GM19467 (cell line): ENCODE measurements at regions not wholly inside any gene's neighbourhood (a gene's known extent, or its start where the extent isn't known, plus 50 kb on each side); places are given as distances from the start of the nearest gene placed in this dataset.

Experiments used
- ATAC-seq: cut with Tn5 transposase; IDR thresholded peaks from one replicate; pipeline ENCODE4 v1.9.1; 2021; ENCODE audit warnings: mild to moderate bottlenecking, moderate library complexity; ENCODE audit not compliant: unreplicated experiment

GRCh38 chr14:22174412-22175277 is 414.4 kb downstream of the DAD1 start:
- ATAC-seq = no peak

DNA sequence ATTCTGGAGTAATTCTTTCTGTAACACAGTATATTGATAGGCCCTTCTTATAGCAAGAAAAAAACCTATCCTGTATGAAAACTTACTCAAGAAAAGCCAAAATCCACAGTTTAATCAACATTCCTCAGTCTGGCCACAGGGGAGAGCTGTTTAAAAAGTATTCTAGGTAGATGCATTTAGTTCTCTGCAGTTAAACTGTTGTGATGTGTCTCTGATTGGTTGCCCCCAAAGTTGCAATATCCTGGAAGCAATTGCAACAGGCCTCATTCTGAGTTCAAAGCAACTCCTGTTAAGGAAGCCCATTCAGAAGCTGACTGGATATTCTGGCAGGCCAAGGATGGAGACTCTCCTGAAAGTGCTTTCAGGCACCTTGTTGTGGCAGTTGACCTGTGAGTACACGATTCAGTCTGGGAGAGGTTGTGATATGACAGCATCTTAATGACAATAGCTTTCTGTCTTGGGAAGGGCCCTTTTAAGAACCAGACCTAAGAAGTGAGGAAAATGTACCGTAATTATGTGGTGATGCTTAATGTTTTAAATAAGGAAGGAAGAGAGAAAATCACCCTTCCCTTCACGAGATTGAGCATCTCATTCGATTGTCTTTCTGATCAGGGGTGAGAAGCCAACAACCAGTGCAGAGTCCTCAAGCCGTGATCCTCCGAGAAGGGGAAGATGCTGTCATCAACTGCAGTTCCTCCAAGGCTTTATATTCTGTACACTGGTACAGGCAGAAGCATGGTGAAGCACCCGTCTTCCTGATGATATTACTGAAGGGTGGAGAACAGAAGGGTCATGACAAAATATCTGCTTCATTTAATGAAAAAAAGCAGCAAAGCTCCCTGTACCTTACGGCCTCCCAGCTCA is 420.7 kb downstream of the DAD1 start:
- ATAC-seq = no peak

DNA sequence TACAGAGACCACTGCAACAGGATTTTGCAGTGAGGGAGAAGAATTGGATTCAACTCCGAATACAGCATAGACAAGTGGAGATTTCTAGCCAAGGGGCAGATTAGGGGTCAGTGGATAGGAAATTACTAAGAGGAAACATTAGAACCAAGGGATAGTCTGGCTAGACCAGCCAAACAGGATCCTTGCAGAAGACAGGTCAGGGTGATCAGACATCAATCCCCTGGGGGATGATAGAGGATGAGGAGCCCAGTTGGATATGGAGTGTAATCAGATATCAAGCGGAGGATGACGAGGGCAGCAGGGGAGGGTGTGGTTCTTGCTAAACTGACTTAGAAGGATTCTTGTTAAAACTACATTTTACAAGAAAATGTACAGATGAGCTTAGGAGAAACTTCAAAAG is 424.4 kb downstream of the DAD1 start:
- no peak for ATAC-seq

GRCh38 chr14:22163051-22163450 is 426.0 kb downstream of the DAD1 start:
- no peak for ATAC-seq

- ATAC-seq = no peak
Measured at GRCh38 chr14:22159957-22160356, 429.1 kb downstream of the DAD1 start.

- no peak for ATAC-seq
Measured at GRCh38 chr14:22159099-22159498, 429.9 kb downstream of the DAD1 start.

DNA sequence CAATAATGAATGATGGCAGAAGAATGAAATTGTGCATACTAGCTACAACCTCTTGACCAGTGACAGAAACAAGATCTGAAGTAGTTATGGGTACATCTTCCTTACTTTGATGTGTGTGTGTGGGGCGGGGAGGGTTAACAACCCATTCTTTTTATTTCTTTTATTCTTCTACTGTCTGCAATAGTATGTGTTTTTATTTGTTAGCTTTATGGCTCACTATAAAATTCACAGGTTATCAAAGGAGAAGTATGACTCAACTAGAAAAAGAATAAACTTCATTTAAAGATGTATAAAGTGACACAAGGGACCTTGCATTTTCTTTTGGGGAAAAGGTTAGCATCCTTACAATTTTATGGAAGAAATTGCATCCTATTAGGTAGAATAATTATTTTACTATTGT is 430.5 kb downstream of the DAD1 start:
- ATAC-seq = no peak

DNA sequence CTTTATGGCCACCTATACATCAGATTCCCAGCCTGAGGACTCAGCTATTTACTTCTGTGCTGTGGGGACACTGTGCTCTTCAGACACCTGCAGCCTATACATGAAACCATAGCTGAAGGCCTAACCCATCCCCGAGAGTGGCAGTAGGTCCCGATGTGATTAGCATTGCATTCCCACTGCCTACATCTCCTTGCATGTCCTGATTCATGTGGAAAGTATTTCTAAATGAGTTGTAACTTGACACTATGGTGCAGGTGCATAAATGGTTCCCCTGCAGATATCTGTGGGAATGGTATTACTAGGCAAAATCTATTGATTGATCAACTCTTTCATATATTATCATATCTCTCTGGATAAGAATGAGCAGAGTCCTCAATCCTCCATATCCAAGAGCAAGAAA is 433.5 kb downstream of the DAD1 start:
- no peak for ATAC-seq

- ATAC-seq = no peak
Measured at GRCh38 chr14:22152903-22153302, 436.1 kb downstream of the DAD1 start.

- no peak for ATAC-seq
Measured at GRCh38 chr14:22152161-22152870, 436.7 kb downstream of the DAD1 start.

DNA sequence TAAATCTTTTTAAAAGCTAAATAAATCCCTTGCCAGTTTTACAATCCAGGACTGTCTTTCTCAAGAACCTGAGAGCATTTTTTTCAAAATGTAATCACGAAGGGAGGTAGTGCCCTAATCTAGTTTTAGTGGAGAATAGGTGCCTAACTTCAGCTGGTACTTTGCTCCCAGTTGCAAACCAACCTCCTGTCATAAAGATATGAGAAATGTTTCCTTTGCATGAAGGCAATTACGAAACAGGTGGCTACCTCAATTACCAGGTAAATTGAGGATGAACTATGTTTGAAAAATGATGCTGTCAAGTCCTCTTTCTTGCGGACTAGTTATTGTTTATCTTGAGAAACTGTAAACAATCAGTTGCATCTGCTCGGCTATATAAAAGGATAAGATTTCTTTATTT is 437.9 kb downstream of the DAD1 start:
- ATAC-seq = no peak

GRCh38 chr14:22149058-22149457 is 440.0 kb downstream of the DAD1 start:
- ATAC-seq = no peak

GRCh38 chr14:22147716-22148115 is 441.3 kb downstream of the DAD1 start:
- ATAC-seq = no peak

- no peak for ATAC-seq
Measured at GRCh38 chr14:22143363-22143762, 445.7 kb downstream of the DAD1 start.

DNA sequence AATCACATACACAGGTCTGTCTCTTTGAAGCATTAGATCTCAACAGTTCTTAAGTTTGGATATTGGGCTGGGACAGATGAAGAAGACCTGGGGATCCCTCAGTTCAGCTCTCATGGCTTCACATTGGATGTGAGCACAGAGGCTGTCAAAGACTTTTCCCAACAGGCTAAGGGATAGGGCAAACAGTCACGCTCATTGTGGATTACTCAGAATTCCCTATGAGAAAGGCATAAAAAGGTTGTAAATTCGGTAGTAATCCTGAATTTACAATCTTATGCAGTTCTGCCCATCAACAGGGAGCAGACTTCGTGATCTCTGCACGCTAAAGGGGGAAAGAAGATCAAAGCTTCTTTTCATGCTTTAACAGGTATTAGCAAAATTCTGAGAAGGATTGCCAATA is 448.4 kb downstream of the DAD1 start:
- no peak for ATAC-seq

DNA sequence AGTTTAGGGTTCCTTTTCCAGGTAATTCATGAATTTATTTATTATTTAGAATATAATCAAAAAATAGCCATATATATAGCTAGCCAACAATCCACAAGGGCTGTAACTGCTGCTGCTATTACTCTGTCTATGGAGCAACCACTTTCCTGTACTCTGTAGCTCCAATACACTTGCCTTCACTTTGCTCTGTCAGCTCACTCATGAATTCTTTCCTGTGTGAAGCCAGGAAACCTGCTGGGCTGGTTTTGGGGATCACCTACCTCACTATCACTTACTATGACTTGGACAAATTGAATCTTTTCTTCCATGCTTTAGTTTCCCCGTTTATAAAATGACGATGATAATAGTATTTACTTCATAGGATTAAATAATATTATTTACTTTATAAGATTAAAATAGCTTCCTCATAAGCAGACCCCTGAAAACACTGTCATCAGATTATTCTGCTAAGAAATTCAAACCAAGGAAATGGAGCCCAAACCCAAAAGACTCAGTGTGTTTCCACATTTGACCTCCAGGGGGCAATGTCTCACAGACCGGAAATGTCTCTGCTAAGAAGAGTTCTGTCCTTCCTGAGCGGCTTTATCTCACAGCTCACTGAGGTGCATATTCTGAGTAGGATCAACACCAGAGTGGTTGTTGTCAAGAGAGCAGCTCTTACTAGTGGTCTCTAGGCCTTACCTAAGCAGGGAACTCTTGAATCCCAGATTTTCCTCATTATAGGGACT is 457.1 kb downstream of the DAD1 start:
- ATAC-seq = no peak

DNA sequence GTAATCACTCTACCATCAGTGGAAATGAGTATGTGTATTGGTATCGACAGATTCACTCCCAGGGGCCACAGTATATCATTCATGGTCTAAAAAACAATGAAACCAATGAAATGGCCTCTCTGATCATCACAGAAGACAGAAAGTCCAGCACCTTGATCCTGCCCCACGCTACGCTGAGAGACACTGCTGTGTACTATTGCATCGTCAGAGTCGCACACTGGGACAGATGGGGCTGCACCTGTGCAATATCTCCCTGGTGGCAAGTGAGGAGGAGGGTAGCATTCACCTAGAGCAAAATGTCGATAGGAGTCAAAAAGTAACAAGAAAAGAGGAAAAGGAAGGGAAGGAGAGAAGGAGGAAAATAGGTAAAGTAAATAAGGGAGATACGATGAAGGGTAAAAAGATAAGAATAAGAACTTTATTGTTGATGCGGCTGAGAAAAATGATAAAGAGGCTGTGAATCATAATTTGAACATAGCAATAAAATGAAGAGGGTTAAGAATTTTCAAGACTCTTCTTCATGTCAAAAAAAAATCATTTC is 450.5 kb upstream of the OR4E1 start:
- ATAC-seq = no peak

- ATAC-seq = no peak
Measured at GRCh38 chr14:22122829-22123560, 449.4 kb upstream of the OR4E1 start.

DNA sequence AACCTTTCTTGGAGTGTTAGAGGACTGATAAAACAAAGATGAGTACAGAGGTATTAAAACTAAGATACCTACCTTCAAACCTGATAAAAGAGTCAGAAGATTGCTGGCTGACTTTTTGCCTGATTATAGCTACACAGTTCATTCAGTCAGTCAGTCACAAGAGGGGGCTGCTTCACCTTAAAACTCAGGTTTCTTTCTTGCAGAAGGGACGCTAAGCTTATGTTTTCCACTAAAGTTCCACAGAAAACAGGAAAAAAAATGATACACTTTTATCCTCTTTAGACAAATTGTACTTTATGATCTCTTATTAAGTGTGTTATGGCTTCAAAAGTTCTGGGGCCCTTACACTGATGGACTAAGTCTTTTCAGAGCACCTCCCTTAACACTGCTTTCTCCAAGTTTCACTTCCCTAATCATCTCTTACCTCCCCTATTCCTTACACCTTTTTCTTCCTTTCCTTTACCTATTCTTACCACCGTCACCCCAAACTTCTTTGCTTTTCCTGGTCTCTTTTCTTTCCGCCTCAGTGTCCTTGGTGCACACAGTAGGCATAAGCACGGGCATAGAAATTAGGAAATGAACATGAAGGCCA is 448.7 kb upstream of the OR4E1 start:
- no peak for ATAC-seq
